H9 (cell line): ENCODE measurements at regions not wholly inside any gene's neighbourhood (a gene's known extent, or its start where the extent isn't known, plus 50 kb on each side); places are given as distances from the start of the nearest gene placed in this dataset.

Experiments used
- DNase-seq: peaks from one replicate; pipeline ENCODE4 v3.0.0-alpha.2; 2017
- H2AFZ ChIP-seq: one replicate; pipeline ENCODE4 v1.6.1; 2013; ENCODE audit warnings: mild to moderate bottlenecking, low read length, control low read depth, moderate library complexity
- H2AK5ac ChIP-seq: 2 replicates; pipeline ENCODE4 v1.6.1; 2013; ENCODE audit warnings: low read length, control low read depth, mixed read lengths; ENCODE audit not compliant: insufficient read length
- H2BK120ac ChIP-seq: one replicate; pipeline ENCODE4 v1.6.1; 2013; ENCODE audit warnings: low read depth, mild to moderate bottlenecking, low read length, control low read depth, inconsistent platforms; ENCODE audit not compliant: poor library complexity, severe bottlenecking
- H2BK12ac ChIP-seq: 2 replicates; pipeline ENCODE4 v1.6.1; 2013; ENCODE audit warnings: low read length, control low read depth, mixed read lengths, low read depth; ENCODE audit not compliant: insufficient read length
- H2BK15ac ChIP-seq: 2 replicates; pipeline ENCODE4 v1.6.1; 2013; ENCODE audit warnings: low read depth, low read length, control low read depth
- H2BK20ac ChIP-seq: one replicate; pipeline ENCODE4 v1.6.1; 2013; ENCODE audit warnings: low read depth, mild to moderate bottlenecking, low read length, control low read depth, inconsistent platforms; ENCODE audit not compliant: poor library complexity, severe bottlenecking
- H2BK5ac ChIP-seq: 2 replicates; pipeline ENCODE4 v1.6.1; 2013; ENCODE audit warnings: low read length, control low read depth, mixed read lengths; ENCODE audit not compliant: insufficient read length
- H3K14ac ChIP-seq: 2 replicates; pipeline ENCODE4 v1.6.1; 2013; ENCODE audit warnings: low read length, control low read depth; ENCODE audit not compliant: insufficient read depth
- H3K18ac ChIP-seq: 2 replicates; pipeline ENCODE4 v1.6.1; 2013; ENCODE audit warnings: low read depth, mild to moderate bottlenecking, mixed read lengths, low read length, control low read depth; ENCODE audit not compliant: insufficient read length
- H3K23ac ChIP-seq: 2 replicates; pipeline ENCODE4 v1.6.1; 2013; ENCODE audit warnings: low read length, control low read depth, mixed read lengths, low read depth; ENCODE audit not compliant: insufficient read length
- H3K23me2 ChIP-seq: 2 replicates; pipeline ENCODE4 v1.6.1; 2013; ENCODE audit warnings: low read depth, mild to moderate bottlenecking, mixed read lengths, low read length, control low read depth; ENCODE audit not compliant: insufficient read length, poor library complexity, severe bottlenecking
- H3K27ac ChIP-seq: 2 replicates; pipeline ENCODE4 v1.5.1; 2013; ENCODE audit warnings: low read length, control low read depth, mixed read lengths, low read depth; ENCODE audit not compliant: insufficient read length
- H3K27me3 ChIP-seq: 2 replicates; pipeline ENCODE4 v1.6.1; 2013; ENCODE audit warnings: low read length, control low read depth, inconsistent platforms; ENCODE audit not compliant: insufficient read depth
- H3K4ac ChIP-seq: 2 replicates; pipeline ENCODE4 v1.6.1; 2013; ENCODE audit warnings: low read depth, mild to moderate bottlenecking, control low read depth, inconsistent platforms, low read length, moderate library complexity
- H3K4me1 ChIP-seq: 2 replicates; pipeline ENCODE4 v1.6.1; 2013; ENCODE audit warnings: low read length, control low read depth, inconsistent platforms; ENCODE audit not compliant: insufficient read depth
- H3K4me2 ChIP-seq: 2 replicates; pipeline ENCODE4 v1.6.1; 2013; ENCODE audit warnings: low read length, control low read depth, mixed read lengths; ENCODE audit not compliant: insufficient read length, insufficient read depth
- H3K56ac ChIP-seq: 2 replicates; pipeline ENCODE4 v1.6.1; 2013; ENCODE audit warnings: low read depth, mild to moderate bottlenecking, mixed read lengths, low read length, control low read depth; ENCODE audit not compliant: insufficient read length
- H3K79me1 ChIP-seq: 2 replicates; pipeline ENCODE4 v1.6.1; 2013; ENCODE audit warnings: low read depth, mild to moderate bottlenecking, moderate library complexity, low read length, control low read depth, inconsistent platforms; ENCODE audit not compliant: insufficient read depth, poor library complexity, severe bottlenecking
- H3K79me2 ChIP-seq: 2 replicates; pipeline ENCODE4 v1.6.1; 2013; ENCODE audit warnings: low read length, control low read depth, inconsistent platforms; ENCODE audit not compliant: insufficient read depth
- H3K9ac ChIP-seq: 2 replicates; pipeline ENCODE4 v1.6.1; 2013; ENCODE audit warnings: low read length, control low read depth, mixed read lengths; ENCODE audit not compliant: insufficient read length; ENCODE audit errors: extremely low read depth
- H3K9me3 ChIP-seq: one replicate; pipeline ENCODE4 v1.6.1; 2013; ENCODE audit warnings: low read depth, low read length, inconsistent platforms; ENCODE audit not compliant: control insufficient read depth
- H3T11ph ChIP-seq: one replicate; pipeline ENCODE4 v1.6.1; 2013; ENCODE audit warnings: mild to moderate bottlenecking, low read length, control low read depth, inconsistent platforms
- H4K20me1 ChIP-seq: one replicate; pipeline ENCODE4 v1.6.1; 2013; ENCODE audit not compliant: control insufficient read depth, insufficient read length, insufficient read depth
- H4K5ac ChIP-seq: 2 replicates; pipeline ENCODE4 v1.6.1; 2013; ENCODE audit warnings: low read depth, mild to moderate bottlenecking, mixed read lengths, low read length, control low read depth; ENCODE audit not compliant: insufficient read length
- H4K8ac ChIP-seq: replicated peaks from 2 replicates; pipeline ENCODE4 v1.6.1; 2013; ENCODE audit warnings: low read length, control low read depth, mixed read lengths, low read depth; ENCODE audit not compliant: insufficient read length
- H4K91ac ChIP-seq: 2 replicates; pipeline ENCODE4 v1.6.1; 2013; ENCODE audit warnings: low read depth, mild to moderate bottlenecking, moderate library complexity, mixed read lengths, low read length, control low read depth; ENCODE audit not compliant: insufficient read length
- H3K27ac Mint-ChIP-seq, 3 experiments: 2 replicates in 2 of 3; 3 replicates in 1 of 3; pipeline ENCODE4 v1.8.0; 2020 to 2021; ENCODE audit warnings: mixed read lengths in 3 of 3, mild to moderate bottlenecking in 1 of 3, moderate library complexity in 1 of 3
- H3K27me3 Mint-ChIP-seq: 2 replicates; pipeline ENCODE4 v1.8.0; 2021; ENCODE audit warnings: low read depth, mild to moderate bottlenecking, moderate library complexity, mixed read lengths
- H3K36me3 Mint-ChIP-seq, 3 experiments: 2 replicates in 2 of 3; 3 replicates in 1 of 3; pipeline ENCODE4 v1.8.0; 2020 to 2021; ENCODE audit warnings: low read depth in 3 of 3, mixed read lengths in 3 of 3; ENCODE audit not compliant: insufficient read depth in 1 of 3
- H3K4me1 Mint-ChIP-seq, 2 experiments: 2 replicates each; pipeline ENCODE4 v1.8.0; 2020; ENCODE audit warnings: mixed read lengths in 2 of 2
- H3K4me3 Mint-ChIP-seq, 2 experiments: 2 replicates in 1 of 2; 3 replicates in 1 of 2; pipeline ENCODE4 v1.8.0; 2020 to 2021; ENCODE audit warnings: mild to moderate bottlenecking in 2 of 2, mixed read lengths in 2 of 2, moderate library complexity in 1 of 2
- H3K9me3 Mint-ChIP-seq, 2 experiments: 2 replicates in 1 of 2; 3 replicates in 1 of 2; pipeline ENCODE4 v1.8.0; 2020; ENCODE audit warnings: mild to moderate bottlenecking in 2 of 2, mixed read lengths in 2 of 2, moderate library complexity in 1 of 2
- WGBS: extraction: QIAGEN DNeasy Blood & Tissue Kit; methylation state at CpG from one replicate; pipeline ENCODE4 v1.1.7; 2013; ENCODE audit warnings: missing lambda C conversion rate, low lambda C conversion rate, mixed read lengths; ENCODE audit not compliant: insufficient read length; ENCODE audit errors: extremely low coverage; 5-methylcytosine and 5-hydroxymethylcytosine counted together
- TF ChIP-seq, protein P1 (sequence below): fragments of 200-600 bp; sonication (generic); conservative IDR thresholded peaks from 3 replicates; pipeline ENCODE4 v1.8.0; 2021; ENCODE audit warnings: antibody characterized with exemption, mild to moderate bottlenecking

DNA sequence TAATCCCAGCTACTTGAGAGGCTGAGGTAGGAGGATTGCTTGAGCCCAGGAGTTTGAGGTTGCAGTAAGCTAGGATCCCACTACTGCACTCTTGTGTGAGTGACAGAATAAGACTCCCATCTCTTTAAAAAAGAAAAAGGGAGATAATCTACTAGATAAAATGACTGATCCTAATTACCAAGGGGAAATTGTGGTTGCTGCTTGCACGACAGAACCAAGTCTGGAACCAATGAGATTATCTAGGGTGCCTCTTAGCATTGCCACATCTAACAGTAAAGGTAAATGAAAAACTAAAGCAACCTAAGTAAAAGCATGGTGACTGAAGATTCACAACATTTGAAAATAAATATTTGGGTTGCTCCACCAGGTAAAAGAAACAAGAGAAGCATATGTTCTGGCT is 185.1 kb downstream of the PDHA2 start:
- Histone ChIP-seq H3K4me2 (no peak overlapping the region), H3K4ac (no peak overlapping the region), H3K79me1 (no peaks in the 10 kb centered on the region), H3K79me2 (no peaks in the 10 kb centered on the region), H4K91ac (no peak overlapping the region), H3K18ac (no peak overlapping the region), H2BK12ac (no peak overlapping the region), H3K4me1 (no peaks in the 10 kb centered on the region), H3K14ac (no peak overlapping the region), H2BK20ac (no peak overlapping the region), H2AK5ac (no peak overlapping the region), H3T11ph (no peak overlapping the region), H3K27ac (no peak overlapping the region), H2BK5ac (no peak overlapping the region), H3K23ac (no peak overlapping the region), H4K5ac (no peak overlapping the region), H4K8ac (no peak overlapping the region), H4K20me1 (no peaks in the 10 kb centered on the region), H3K56ac (no peak overlapping the region), H2BK120ac (no peak overlapping the region), H3K27me3 (no peaks in the 10 kb centered on the region), H3K9me3 (no peaks in the 10 kb centered on the region), H2AFZ (no peak overlapping the region), H2BK15ac (no peak overlapping the region), H3K23me2 (no peaks in the 10 kb centered on the region), H3K9ac (no peak overlapping the region)
- peaks cover 0 to 4% of the 10 kb centered on the region in 2 experiments; a peak in 1 of 5 replicates for H3K9me3 Mint-ChIP-seq
- H3K36me3 Mint-ChIP-seq, result peaks cover 0 to 2% (median 0%) of the 10 kb centered on the region in 3 experiments; a peak in 2 of 7 replicates
- no CpG with 5 or more reads among the region's 1 CpG for WGBS
- no peak overlapping the region for H3K27ac Mint-ChIP-seq
- no peaks in the 10 kb centered on the region for H3K27me3 Mint-ChIP-seq
- no peak overlapping the region for H3K4me3 Mint-ChIP-seq
- H3K4me1 Mint-ChIP-seq, result no peaks in the 10 kb centered on the region
- TF ChIP-seq, protein P1, sequence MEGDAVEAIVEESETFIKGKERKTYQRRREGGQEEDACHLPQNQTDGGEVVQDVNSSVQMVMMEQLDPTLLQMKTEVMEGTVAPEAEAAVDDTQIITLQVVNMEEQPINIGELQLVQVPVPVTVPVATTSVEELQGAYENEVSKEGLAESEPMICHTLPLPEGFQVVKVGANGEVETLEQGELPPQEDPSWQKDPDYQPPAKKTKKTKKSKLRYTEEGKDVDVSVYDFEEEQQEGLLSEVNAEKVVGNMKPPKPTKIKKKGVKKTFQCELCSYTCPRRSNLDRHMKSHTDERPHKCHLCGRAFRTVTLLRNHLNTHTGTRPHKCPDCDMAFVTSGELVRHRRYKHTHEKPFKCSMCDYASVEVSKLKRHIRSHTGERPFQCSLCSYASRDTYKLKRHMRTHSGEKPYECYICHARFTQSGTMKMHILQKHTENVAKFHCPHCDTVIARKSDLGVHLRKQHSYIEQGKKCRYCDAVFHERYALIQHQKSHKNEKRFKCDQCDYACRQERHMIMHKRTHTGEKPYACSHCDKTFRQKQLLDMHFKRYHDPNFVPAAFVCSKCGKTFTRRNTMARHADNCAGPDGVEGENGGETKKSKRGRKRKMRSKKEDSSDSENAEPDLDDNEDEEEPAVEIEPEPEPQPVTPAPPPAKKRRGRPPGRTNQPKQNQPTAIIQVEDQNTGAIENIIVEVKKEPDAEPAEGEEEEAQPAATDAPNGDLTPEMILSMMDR, result no peak
- DNase-seq, result no peak
